HG03558 (cell line): ENCODE measurements at regions not wholly inside any gene's neighbourhood (a gene's known extent, or its start where the extent isn't known, plus 50 kb on each side); places are given as distances from the start of the nearest gene placed in this dataset.
"Not testable (repeated sequence)": the region's sequence is repeated elsewhere in the genome, so short reads cannot be mapped to it uniquely, and the experiment has no call there.

Experiments
- ATAC-seq: cut with Tn5 transposase; IDR thresholded peaks from one replicate; pipeline ENCODE4 v1.9.1; 2021; ENCODE audit warnings: moderate number of reproducible peaks; ENCODE audit not compliant: unreplicated experiment; ENCODE audit errors: extremely low read depth

GRCh38 chr1:170426596-170426995 is 105.4 kb upstream of the GORAB start:
- no peak for ATAC-seq

GRCh38 chr1:170427002-170427401 is 105.0 kb upstream of the GORAB start:
- not testable (repeated sequence) for ATAC-seq

GRCh38 chr1:170436928-170437327 is 95.0 kb upstream of the GORAB start:
- no peak for ATAC-seq

GRCh38 chr1:170445096-170445495 is 86.9 kb upstream of the GORAB start:
- no peak for ATAC-seq

GRCh38 chr1:170448661-170449158 is 83.3 kb upstream of the GORAB start:
- no peak for ATAC-seq

GRCh38 chr1:170457325-170458050 is 74.5 kb upstream of the GORAB start:
- ATAC-seq, result not testable (repeated sequence)

DNA sequence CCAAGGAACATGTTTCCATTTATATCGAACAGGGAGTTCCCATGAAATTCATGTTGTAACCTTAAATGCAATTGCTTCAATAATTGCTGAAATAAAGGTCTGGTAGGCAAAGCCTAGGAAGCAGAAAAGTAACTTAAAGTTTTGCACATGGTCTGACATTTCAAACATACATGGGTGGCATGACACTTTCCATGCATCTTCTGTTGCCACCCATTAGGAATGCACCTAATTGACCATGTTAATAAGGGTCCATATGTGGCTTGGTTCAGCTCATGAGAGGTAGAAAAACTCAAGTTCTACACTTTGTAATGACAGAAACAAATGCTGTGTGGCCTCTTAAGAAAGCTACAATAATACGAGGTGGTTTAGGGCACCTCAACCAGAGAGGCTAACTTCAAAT is 72.0 kb upstream of the GORAB start:
- ATAC-seq, result no peak

DNA sequence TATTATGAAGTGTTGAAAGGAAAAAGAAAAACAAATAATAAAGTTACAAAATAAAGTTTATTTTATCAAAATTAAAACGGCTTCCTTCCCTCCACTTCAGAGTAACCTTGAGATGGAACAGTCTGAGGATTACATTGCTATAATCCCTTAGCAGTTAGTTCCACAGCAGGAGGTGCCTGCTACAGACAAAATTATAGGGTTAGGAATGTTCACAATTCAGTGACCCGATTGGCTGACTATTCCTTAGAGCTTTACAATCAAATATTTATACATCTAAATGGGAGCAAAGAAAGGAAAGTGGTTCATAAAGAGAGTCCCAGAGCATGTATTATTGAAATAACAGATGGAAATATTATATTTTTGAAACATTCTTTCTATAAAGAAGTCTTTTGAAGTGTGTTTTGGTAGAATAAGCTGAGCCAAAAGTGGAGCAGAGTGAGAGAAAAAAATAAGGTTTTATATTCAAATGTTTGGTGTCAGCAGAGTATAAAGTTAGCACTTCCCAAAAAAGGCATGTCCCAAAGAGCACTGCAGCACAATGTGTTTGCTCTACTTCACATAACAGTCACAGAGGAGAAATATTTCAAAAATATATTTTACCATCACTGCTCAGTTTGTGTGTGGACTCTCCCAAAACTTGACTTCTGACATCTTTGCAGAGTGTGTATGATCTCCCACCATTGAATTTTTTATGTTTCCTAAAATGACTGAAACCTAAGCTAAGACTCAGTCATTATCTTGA is 71.4 kb upstream of the GORAB start:
- no peak for ATAC-seq

DNA sequence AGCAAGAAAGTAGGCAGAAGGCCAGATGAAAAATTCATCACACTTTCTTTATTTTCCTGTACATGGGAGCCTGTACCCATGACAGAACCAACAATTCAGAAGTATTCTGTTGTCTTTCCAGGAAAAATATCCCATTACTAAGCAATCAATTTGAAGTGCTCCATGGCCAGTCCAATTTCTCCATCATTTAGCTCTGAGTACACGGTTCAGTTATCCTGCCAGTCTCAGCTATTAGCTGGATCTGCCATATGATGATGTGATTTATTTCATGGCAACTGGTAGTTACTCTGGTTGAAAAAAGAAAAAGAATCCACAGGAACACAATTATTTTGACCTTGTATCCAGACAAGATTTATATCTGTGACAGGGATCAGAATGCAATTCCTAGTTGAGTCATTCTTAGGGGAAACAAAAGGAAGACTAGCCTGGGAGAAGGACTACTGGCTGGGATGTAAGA is 70.6 kb upstream of the GORAB start:
- no peak for ATAC-seq

GRCh38 chr1:170461762-170462384 is 70.1 kb upstream of the GORAB start:
- no peak for ATAC-seq

DNA sequence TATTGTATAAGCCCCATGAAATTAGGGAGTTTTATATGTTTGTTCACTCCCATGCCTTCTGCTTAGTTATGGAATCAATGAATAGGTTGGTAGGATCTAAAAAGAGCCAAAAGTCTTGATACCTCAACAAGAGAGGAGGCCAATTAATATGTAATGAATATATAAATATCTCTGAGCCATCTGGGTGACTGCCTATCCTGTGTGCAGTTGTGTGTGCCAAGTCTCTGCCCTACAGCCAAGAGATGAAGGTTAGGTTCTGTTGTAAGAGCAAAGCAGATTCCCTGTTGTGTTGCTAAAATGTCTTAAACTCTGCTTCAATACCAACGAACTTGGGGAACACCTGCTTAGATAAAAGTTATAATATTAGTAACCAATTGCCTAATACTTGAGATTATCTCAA is 61.8 kb upstream of the GORAB start:
- no peak for ATAC-seq

DNA sequence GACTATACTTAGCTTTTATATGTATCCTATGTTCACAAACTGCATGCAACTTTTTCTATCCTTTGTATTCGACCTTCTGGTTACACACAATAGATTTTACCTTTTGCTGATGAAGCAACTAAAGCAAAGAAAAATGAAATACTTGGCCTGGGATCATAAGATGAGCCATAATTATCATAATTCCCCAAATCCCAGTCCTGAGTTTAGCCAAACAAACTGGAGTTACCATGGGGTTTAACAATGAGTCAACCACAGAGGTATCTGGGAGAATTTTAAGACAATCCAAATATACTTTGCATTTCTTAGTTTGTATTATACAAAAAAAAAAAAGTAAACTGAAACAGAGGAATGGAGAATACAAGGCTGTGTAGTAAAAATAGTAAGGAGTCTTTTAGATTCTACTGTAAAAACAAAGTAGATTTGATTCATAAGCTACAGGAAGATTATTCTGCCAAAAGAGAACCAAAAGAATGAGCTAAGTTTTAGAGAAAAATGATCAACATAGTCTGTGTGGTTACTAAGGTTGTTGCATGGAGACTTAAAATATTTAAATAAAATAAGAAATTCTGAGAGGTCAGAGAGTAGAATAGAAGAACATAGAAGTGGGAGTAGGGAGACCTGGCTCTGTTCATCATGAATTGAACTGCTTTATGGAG is 60.4 kb upstream of the GORAB start:
- no peak for ATAC-seq

GRCh38 chr1:170481000-170481399 is 51.0 kb upstream of the GORAB start:
- ATAC-seq, result no peak
